GM12892 (cell line): ENCODE measurements at regions not wholly inside any gene's neighbourhood (a gene's known extent, or its start where the extent isn't known, plus 50 kb on each side); places are given as distances from the start of the nearest gene placed in this dataset.

ENCODE experiments used
- POLR2A ChIP-seq: IDR thresholded peaks from 2 replicates; pipeline ENCODE4 v1.6.1; 2011; ENCODE audit warnings: low read depth, low read length, control low read depth
- POLR2AphosphoS5 ChIP-seq: IDR thresholded peaks from 2 replicates; pipeline ENCODE4 v1.6.1; 2011; ENCODE audit warnings: low read depth, low read length, control low read depth

- TF ChIP-seq POLR2AphosphoS5 (no peak), POLR2A (no peak)
Observed at GRCh38 chr7:42761486-42761885, 150.4 kb downstream of the C7orf25 start.
